ENCODE measurements at regions not wholly inside any gene's neighbourhood (a gene's known extent, or its start where the extent isn't known, plus 50 kb on each side); places are given as distances from the start of the nearest gene placed in this dataset.

- TF ChIP-seq CTCF (conservative IDR thresholded peaks at IDR 0.05; ENCODE audit: low read depth, low read length) (no peak), RCOR1 (IDR thresholded peaks at IDR 0.05; ENCODE audit: insufficient replicate concordance, low read length) (no peak)
Observed at GRCh38 chr4:41438931-41439297, 99.0 kb upstream of the LIMCH1 start.

All from IMR-90 (cell line).